SK-N-SH treated with all-trans-retinoic acid at 6 μM for 48 hours (cell line): ENCODE measurements at regions not wholly inside any gene's neighbourhood (a gene's known extent, or its start where the extent isn't known, plus 50 kb on each side); places are given as distances from the start of the nearest gene placed in this dataset.
"Not testable (repeated sequence)": the region's sequence is repeated elsewhere in the genome, so short reads cannot be mapped to it uniquely, and the experiment has no call there.

Experiments
- ATAC-seq: fragments of 200-7000 bp; cut with Tn5 transposase; 3 replicates; pipeline ENCODE4 v1.9.1; 2020; ENCODE audit warnings: mild to moderate bottlenecking, moderate library complexity
- ARNTL ChIP-seq: fragments of 450-650 bp; formaldehyde crosslinking; IDR thresholded peaks from 2 replicates; pipeline ENCODE4 v1.5.0; 2020; ENCODE audit warnings: low read depth, mild to moderate bottlenecking, moderate library complexity, borderline replicate concordance
- BACH2 ChIP-seq: fragments of 250-450 bp; sonication (Bioruptor Pico); IDR thresholded peaks from 2 replicates; pipeline ENCODE4 v1.9.0; 2021; ENCODE audit warnings: mild to moderate bottlenecking, borderline replicate concordance
- CSDC2 ChIP-seq: fragments of 250-450 bp; sonication (Bioruptor Pico); IDR thresholded peaks from 2 replicates; pipeline ENCODE4 v1.5.0; 2020; ENCODE audit warnings: mild to moderate bottlenecking, moderate library complexity
- ESRRG ChIP-seq: fragments of 250-450 bp; sonication (Bioruptor Pico); IDR thresholded peaks from 2 replicates; pipeline ENCODE4 v1.6.1; 2021; ENCODE audit warnings: mild to moderate bottlenecking
- GLIS3 ChIP-seq: fragments of 250-450 bp; sonication (Bioruptor Pico); IDR thresholded peaks from 2 replicates; pipeline ENCODE4 v1.5.0; 2020; ENCODE audit warnings: mild to moderate bottlenecking, moderate library complexity
- ISL1 ChIP-seq: fragments of 250-450 bp; sonication (Bioruptor Pico); IDR thresholded peaks from 2 replicates; pipeline ENCODE4 v2.1.2; 2022; ENCODE audit warnings: mild to moderate bottlenecking, moderate library complexity
- OSR1 ChIP-seq: fragments of 250-450 bp; sonication (Bioruptor Pico); IDR thresholded peaks from 2 replicates; pipeline ENCODE4 v1.8.0; 2022; ENCODE audit warnings: moderate library complexity, mild to moderate bottlenecking, inconsistent platforms
- RARB ChIP-seq: fragments of 250-450 bp; sonication (Bioruptor Pico); IDR thresholded peaks from 2 replicates; pipeline ENCODE4 v1.8.0; 2021; ENCODE audit warnings: mild to moderate bottlenecking, moderate library complexity
- SNAI2 ChIP-seq: fragments of 250-450 bp; sonication (Bioruptor Pico); IDR thresholded peaks from 2 replicates; pipeline ENCODE4 v1.5.0; 2020; ENCODE audit warnings: mild to moderate bottlenecking, moderate library complexity
- TCF4 ChIP-seq: fragments of 250-450 bp; sonication (Bioruptor Pico); IDR thresholded peaks from 2 replicates; pipeline ENCODE4 v1.8.0; 2021; ENCODE audit warnings: mild to moderate bottlenecking, moderate library complexity, borderline replicate concordance
- TOX ChIP-seq: fragments of 250-450 bp; sonication (Bioruptor Pico); IDR thresholded peaks from 2 replicates; pipeline ENCODE4 v1.8.0; 2021; ENCODE audit warnings: mild to moderate bottlenecking, moderate library complexity, borderline replicate concordance
- ZC3H10 ChIP-seq: fragments of 250-450 bp; sonication (Bioruptor Pico); IDR thresholded peaks from 2 replicates; pipeline ENCODE4 v1.5.1; 2021; ENCODE audit warnings: mild to moderate bottlenecking, moderate library complexity
- ZFP3 ChIP-seq: fragments of 250-450 bp; sonication (Bioruptor Pico); IDR thresholded peaks from 2 replicates; pipeline ENCODE4 v1.5.0; 2020; ENCODE audit warnings: mild to moderate bottlenecking, moderate library complexity
- ZFP30 ChIP-seq: fragments of 450-650 bp; formaldehyde crosslinking; IDR thresholded peaks from 2 replicates; pipeline ENCODE4 v1.5.0; 2022; ENCODE audit warnings: mild to moderate bottlenecking, moderate library complexity
- ZNF565 ChIP-seq: fragments of 450-650 bp; formaldehyde crosslinking; conservative IDR thresholded peaks from 2 replicates; pipeline ENCODE4 v1.5.0; 2020; ENCODE audit warnings: low read depth, mild to moderate bottlenecking, moderate library complexity
- ZNF70 ChIP-seq: fragments of 450-650 bp; formaldehyde crosslinking; IDR thresholded peaks from 2 replicates; pipeline ENCODE4 v1.5.0; 2020; ENCODE audit warnings: mild to moderate bottlenecking, moderate library complexity
- ZNF8 ChIP-seq: fragments of 450-650 bp; formaldehyde crosslinking; IDR thresholded peaks from 2 replicates; pipeline ENCODE4 v1.5.0; 2020; ENCODE audit warnings: mild to moderate bottlenecking, moderate library complexity
- TF ChIP-seq, protein P1 (sequence below): fragments of 250-450 bp; sonication (Bioruptor Pico); IDR thresholded peaks from 2 replicates; pipeline ENCODE4 v1.5.0; 2020; ENCODE audit warnings: mild to moderate bottlenecking, moderate library complexity
- TF ChIP-seq, protein P2 (sequence below): fragments of 250-450 bp; sonication (Bioruptor Pico); IDR thresholded peaks from 2 replicates; pipeline ENCODE4 v1.5.1; 2021; ENCODE audit warnings: mild to moderate bottlenecking, moderate library complexity
- TF ChIP-seq, protein P3 (sequence below): fragments of 250-450 bp; sonication (Bioruptor Pico); IDR thresholded peaks from 2 replicates; pipeline ENCODE4 v1.8.0; 2020; ENCODE audit warnings: mild to moderate bottlenecking, moderate library complexity, borderline replicate concordance
- TF ChIP-seq, protein P4 (sequence below): fragments of 250-450 bp; sonication (Bioruptor Pico); IDR thresholded peaks from 2 replicates; pipeline ENCODE4 v1.8.0; 2021; ENCODE audit warnings: low read depth, mild to moderate bottlenecking, moderate library complexity, borderline replicate concordance

GRCh38 chr18:5830902-5831301 lies 64.4 kb downstream of the TMEM200C start:
- ATAC-seq: not testable (repeated sequence)

- no peak for ATAC-seq
- no peak for TF ChIP-seq OSR1
- no peak for TF ChIP-seq BACH2
- TF ChIP-seq CSDC2: no peak
- no peak for TF ChIP-seq SNAI2 (CRISPR knock-in tag)
Measured at GRCh38 chr18:5828913-5829312, 66.4 kb downstream of the TMEM200C start.

GRCh38 chr18:5825663-5826062 lies 69.7 kb downstream of the TMEM200C start:
- ATAC-seq: no peak
- TF ChIP-seq TOX: no peak
- TF ChIP-seq, protein P1, sequence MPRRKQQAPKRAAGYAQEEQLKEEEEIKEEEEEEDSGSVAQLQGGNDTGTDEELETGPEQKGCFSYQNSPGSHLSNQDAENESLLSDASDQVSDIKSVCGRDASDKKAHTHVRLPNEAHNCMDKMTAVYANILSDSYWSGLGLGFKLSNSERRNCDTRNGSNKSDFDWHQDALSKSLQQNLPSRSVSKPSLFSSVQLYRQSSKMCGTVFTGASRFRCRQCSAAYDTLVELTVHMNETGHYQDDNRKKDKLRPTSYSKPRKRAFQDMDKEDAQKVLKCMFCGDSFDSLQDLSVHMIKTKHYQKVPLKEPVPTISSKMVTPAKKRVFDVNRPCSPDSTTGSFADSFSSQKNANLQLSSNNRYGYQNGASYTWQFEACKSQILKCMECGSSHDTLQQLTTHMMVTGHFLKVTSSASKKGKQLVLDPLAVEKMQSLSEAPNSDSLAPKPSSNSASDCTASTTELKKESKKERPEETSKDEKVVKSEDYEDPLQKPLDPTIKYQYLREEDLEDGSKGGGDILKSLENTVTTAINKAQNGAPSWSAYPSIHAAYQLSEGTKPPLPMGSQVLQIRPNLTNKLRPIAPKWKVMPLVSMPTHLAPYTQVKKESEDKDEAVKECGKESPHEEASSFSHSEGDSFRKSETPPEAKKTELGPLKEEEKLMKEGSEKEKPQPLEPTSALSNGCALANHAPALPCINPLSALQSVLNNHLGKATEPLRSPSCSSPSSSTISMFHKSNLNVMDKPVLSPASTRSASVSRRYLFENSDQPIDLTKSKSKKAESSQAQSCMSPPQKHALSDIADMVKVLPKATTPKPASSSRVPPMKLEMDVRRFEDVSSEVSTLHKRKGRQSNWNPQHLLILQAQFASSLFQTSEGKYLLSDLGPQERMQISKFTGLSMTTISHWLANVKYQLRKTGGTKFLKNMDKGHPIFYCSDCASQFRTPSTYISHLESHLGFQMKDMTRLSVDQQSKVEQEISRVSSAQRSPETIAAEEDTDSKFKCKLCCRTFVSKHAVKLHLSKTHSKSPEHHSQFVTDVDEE (CRISPR knock-in tag): no peak
- no peak for TF ChIP-seq OSR1
- no peak for TF ChIP-seq ARNTL (CRISPR knock-in tag)
- TF ChIP-seq, protein P2, sequence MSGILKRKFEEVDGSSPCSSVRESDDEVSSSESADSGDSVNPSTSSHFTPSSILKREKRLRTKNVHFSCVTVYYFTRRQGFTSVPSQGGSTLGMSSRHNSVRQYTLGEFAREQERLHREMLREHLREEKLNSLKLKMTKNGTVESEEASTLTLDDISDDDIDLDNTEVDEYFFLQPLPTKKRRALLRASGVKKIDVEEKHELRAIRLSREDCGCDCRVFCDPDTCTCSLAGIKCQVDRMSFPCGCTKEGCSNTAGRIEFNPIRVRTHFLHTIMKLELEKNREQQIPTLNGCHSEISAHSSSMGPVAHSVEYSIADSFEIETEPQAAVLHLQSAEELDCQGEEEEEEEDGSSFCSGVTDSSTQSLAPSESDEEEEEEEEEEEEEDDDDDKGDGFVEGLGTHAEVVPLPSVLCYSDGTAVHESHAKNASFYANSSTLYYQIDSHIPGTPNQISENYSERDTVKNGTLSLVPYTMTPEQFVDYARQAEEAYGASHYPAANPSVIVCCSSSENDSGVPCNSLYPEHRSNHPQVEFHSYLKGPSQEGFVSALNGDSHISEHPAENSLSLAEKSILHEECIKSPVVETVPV: no peak
- no peak for TF ChIP-seq BACH2
- no peak for TF ChIP-seq ZFP30 (CRISPR knock-in tag)
- TF ChIP-seq ISL1: no peak
- TF ChIP-seq SNAI2 (CRISPR knock-in tag): no peak
- TF ChIP-seq ZNF8 (CRISPR knock-in tag): no peak
- no peak for TF ChIP-seq ZNF70 (CRISPR knock-in tag)
- no peak for TF ChIP-seq TCF4 (CRISPR knock-in tag)

DNA sequence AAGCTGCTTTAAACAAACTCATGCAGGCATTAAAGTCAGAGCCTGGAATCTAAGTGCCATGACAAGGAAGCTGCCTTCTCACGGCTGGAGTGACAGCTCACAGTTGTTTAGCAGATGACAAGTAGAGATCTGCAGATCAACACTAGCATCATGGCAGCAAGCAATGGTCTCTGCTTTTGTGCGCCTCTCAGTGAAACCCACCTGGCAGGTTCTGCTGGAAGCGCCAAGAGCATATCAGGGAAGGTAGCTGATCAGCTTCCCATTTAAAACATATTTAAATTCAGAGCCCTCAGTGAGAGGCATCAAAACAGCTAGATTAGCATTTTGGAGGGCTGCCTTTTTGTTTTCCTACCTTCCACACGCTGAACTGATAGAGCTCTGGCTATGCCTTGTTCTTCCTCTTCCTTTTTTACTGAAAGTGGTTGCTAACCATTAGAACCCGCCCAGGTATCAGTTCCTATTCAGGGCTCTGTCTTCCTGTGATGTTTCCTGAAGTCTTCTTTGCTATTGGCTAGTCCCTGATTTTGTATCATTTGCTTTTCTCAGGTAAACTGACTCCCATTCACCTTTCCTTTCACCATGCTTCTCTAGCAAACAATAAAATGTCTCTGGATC lies 70.8 kb downstream of the TMEM200C start:
- TF ChIP-seq TOX (no peak), ESRRG (CRISPR knock-in tag) (no peak), ISL1 (no peak), ZNF70 (CRISPR knock-in tag) (no peak), GLIS3 (CRISPR knock-in tag) (no peak), ZC3H10 (CRISPR knock-in tag) (no peak), TCF4 (CRISPR knock-in tag) (no peak), ZFP3 (CRISPR knock-in tag) (no peak), RARB (no peak)
- TF ChIP-seq, protein P3, sequence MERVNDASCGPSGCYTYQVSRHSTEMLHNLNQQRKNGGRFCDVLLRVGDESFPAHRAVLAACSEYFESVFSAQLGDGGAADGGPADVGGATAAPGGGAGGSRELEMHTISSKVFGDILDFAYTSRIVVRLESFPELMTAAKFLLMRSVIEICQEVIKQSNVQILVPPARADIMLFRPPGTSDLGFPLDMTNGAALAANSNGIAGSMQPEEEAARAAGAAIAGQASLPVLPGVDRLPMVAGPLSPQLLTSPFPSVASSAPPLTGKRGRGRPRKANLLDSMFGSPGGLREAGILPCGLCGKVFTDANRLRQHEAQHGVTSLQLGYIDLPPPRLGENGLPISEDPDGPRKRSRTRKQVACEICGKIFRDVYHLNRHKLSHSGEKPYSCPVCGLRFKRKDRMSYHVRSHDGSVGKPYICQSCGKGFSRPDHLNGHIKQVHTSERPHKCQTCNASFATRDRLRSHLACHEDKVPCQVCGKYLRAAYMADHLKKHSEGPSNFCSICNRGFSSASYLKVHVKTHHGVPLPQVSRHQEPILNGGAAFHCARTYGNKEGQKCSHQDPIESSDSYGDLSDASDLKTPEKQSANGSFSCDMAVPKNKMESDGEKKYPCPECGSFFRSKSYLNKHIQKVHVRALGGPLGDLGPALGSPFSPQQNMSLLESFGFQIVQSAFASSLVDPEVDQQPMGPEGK: no peak
- TF ChIP-seq, protein P4, sequence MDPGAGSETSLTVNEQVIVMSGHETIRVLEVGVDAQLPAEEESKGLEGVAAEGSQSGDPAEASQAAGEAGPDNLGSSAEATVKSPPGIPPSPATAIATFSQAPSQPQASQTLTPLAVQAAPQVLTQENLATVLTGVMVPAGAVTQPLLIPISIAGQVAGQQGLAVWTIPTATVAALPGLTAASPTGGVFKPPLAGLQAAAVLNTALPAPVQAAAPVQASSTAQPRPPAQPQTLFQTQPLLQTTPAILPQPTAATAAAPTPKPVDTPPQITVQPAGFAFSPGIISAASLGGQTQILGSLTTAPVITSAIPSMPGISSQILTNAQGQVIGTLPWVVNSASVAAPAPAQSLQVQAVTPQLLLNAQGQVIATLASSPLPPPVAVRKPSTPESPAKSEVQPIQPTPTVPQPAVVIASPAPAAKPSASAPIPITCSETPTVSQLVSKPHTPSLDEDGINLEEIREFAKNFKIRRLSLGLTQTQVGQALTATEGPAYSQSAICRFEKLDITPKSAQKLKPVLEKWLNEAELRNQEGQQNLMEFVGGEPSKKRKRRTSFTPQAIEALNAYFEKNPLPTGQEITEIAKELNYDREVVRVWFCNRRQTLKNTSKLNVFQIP (CRISPR knock-in tag): no peak
- TF ChIP-seq, all 23 proteins: peak for 0
- ATAC-seq: no peak

- ATAC-seq: no peak
- TF ChIP-seq, protein P4 (CRISPR knock-in tag): no peak
- TF ChIP-seq TCF4 (CRISPR knock-in tag) (no peak), ZNF565 (CRISPR knock-in tag) (no peak), ZC3H10 (CRISPR knock-in tag) (no peak), CSDC2 (no peak), ZFP3 (CRISPR knock-in tag) (no peak)
- TF ChIP-seq, protein P1 (CRISPR knock-in tag): no peak
- TF ChIP-seq, protein P3: no peak
Measured at GRCh38 chr18:5817816-5818215, 77.5 kb downstream of the TMEM200C start.
